GM18520 (cell line): ENCODE measurements at regions not wholly inside any gene's neighbourhood (a gene's known extent, or its start where the extent isn't known, plus 50 kb on each side); places are given as distances from the start of the nearest gene placed in this dataset.
"Not testable (repeated sequence)": the region's sequence is repeated elsewhere in the genome, so short reads cannot be mapped to it uniquely, and the experiment has no call there.

Source experiments
- ATAC-seq: cut with Tn5 transposase; IDR thresholded peaks from one replicate; pipeline ENCODE4 v1.9.1; 2021; ENCODE audit not compliant: unreplicated experiment

GRCh38 chr10:30765022-30765615, 135.6 kb upstream of the LYZL2 start:
- no peak for ATAC-seq

- ATAC-seq, result no peak
Measured at GRCh38 chr10:30763918-30764317, 134.4 kb upstream of the LYZL2 start.

GRCh38 chr10:30762620-30763019, 133.1 kb upstream of the LYZL2 start:
- ATAC-seq, result no peak

GRCh38 chr10:30759423-30759822, 129.9 kb upstream of the LYZL2 start:
- ATAC-seq, result no peak

GRCh38 chr10:30758338-30758737, 128.8 kb upstream of the LYZL2 start:
- ATAC-seq, result no peak

- no peak for ATAC-seq
Measured at GRCh38 chr10:30756896-30757295, 127.3 kb upstream of the LYZL2 start.

GRCh38 chr10:30756151-30756550, 126.6 kb upstream of the LYZL2 start:
- ATAC-seq, result no peak

GRCh38 chr10:30755441-30755953, 125.9 kb upstream of the LYZL2 start:
- ATAC-seq, result no peak

- no peak for ATAC-seq
Measured at GRCh38 chr10:30752481-30752881, 122.9 kb upstream of the LYZL2 start.

- peak; percentile 41 for ATAC-seq
Measured at GRCh38 chr10:30751678-30752331, 122.3 kb upstream of the LYZL2 start.

- no peak for ATAC-seq
Measured at GRCh38 chr10:30750971-30751677, 121.6 kb upstream of the LYZL2 start.

- no peak for ATAC-seq
Measured at GRCh38 chr10:30749385-30749784, 119.8 kb upstream of the LYZL2 start.

GRCh38 chr10:30748152-30748973, 118.8 kb upstream of the LYZL2 start:
- no peak for ATAC-seq

GRCh38 chr10:30747633-30748032, 118.1 kb upstream of the LYZL2 start:
- peak; percentile 31 for ATAC-seq

GRCh38 chr10:30745953-30746352, 116.4 kb upstream of the LYZL2 start:
- ATAC-seq, result no peak

GRCh38 chr10:30744106-30744505, 114.6 kb upstream of the LYZL2 start:
- ATAC-seq, result no peak

GRCh38 chr10:30743586-30743985, 114.0 kb upstream of the LYZL2 start:
- no peak for ATAC-seq

- ATAC-seq, result peak; percentile 56
Measured at GRCh38 chr10:30742471-30742870, 112.9 kb upstream of the LYZL2 start.

GRCh38 chr10:30740774-30741173, 111.2 kb upstream of the LYZL2 start:
- ATAC-seq, result not testable (repeated sequence)

- ATAC-seq, result no peak
Measured at GRCh38 chr10:30738416-30738815, 108.9 kb upstream of the LYZL2 start.

GRCh38 chr10:30737931-30738391, 108.4 kb upstream of the LYZL2 start:
- ATAC-seq, result peak; percentile 33
